AG04449 (cell line): ENCODE measurements at regions not wholly inside any gene's neighbourhood (a gene's known extent, or its start where the extent isn't known, plus 50 kb on each side); places are given as distances from the start of the nearest gene placed in this dataset.

ENCODE experiments used
- CTCF ChIA-PET: fragments of 350-600 bp; formaldehyde crosslinking; extraction: SDS; loops from one replicate; lab custom pipeline; 2021; ENCODE audit warnings: antibody characterized with exemption; lab: Yijun Ruan, JAX
- POLR2A ChIA-PET: fragments of 400-600, 350-600 bp; formaldehyde crosslinking; extraction: SDS; loops from one replicate; lab custom pipeline; 2020; ENCODE audit warnings: antibody characterized with exemption, inconsistent platforms; lab: Yijun Ruan, JAX
- DNase-seq: peaks from one replicate; pipeline ENCODE4 v3.0.0-alpha.2; 2010; ENCODE audit warnings: low read depth, low spot score
- H3K4me3 ChIP-seq: 2 replicates; pipeline ENCODE4 v1.5.1; 2011; ENCODE audit warnings: low read depth, mild to moderate bottlenecking, control low read depth, low read length
- CTCF ChIP-seq: IDR thresholded peaks from one replicate; pipeline ENCODE4 v1.5.1; 2011; ENCODE audit warnings: mild to moderate bottlenecking, moderate library complexity, low read length, control low read depth, inconsistent platforms; ENCODE audit not compliant: insufficient read depth; ENCODE audit errors: missing control alignments

GRCh38 chr1:81554108-81554507 is 246.6 kb upstream of the ADGRL2 start:
- TF ChIP-seq CTCF: no peak
- no peak overlapping the region for H3K4me3 ChIP-seq
- ChIA-PET CTCF (no interaction called here), POLR2A (no interaction called here)
- DNase-seq: no peak

GRCh38 chr1:81553503-81553902 is 247.2 kb upstream of the ADGRL2 start:
- TF ChIP-seq CTCF: no peak
- no peak for DNase-seq
- no peak overlapping the region for H3K4me3 ChIP-seq
- CTCF ChIA-PET: no interaction called here
- POLR2A ChIA-PET: no interaction called here

GRCh38 chr1:81551946-81552345 is 248.8 kb upstream of the ADGRL2 start:
- POLR2A ChIA-PET: no interaction called here
- CTCF ChIA-PET: interaction anchor here (1.2 to 6.0 kb wide), 2 partner anchors 42 to 208 kb away, joined by 4 to 102 read pairs; no protein-coding TSS in a partner anchor

GRCh38 chr1:81550753-81551152 is 250.0 kb upstream of the ADGRL2 start:
- CTCF ChIA-PET: interaction anchor here (0.6 to 6.0 kb wide), 19 partner anchors 8 to 252 kb away, joined by 3 to 102 read pairs (median 4); no protein-coding TSS in a partner anchor
- H3K4me3 ChIP-seq: no peak overlapping the region
- POLR2A ChIA-PET: no interaction called here
- no peak for TF ChIP-seq CTCF
- no peak for DNase-seq

More at GRCh38 chr1:81551946-81552345, 248.8 kb upstream of the ADGRL2 start:
- no peak for DNase-seq
- H3K4me3 ChIP-seq: no peak overlapping the region
- TF ChIP-seq CTCF: no peak

GRCh38 chr1:81549588-81550127 is 251.1 kb upstream of the ADGRL2 start:
- no peak for TF ChIP-seq CTCF
- ChIA-PET CTCF (interaction anchor here (0.7 to 6.0 kb wide), 23 partner anchors 9 to 253 kb away, joined by 3 to 102 read pairs (median 3); no protein-coding TSS in a partner anchor), POLR2A (no interaction called here)
- H3K4me3 ChIP-seq: no peak overlapping the region
- DNase-seq: no peak

- CTCF ChIA-PET: interaction anchor here (0.7 to 6.0 kb wide), 14 partner anchors 8 to 253 kb away, joined by 3 to 102 read pairs (median 3); no protein-coding TSS in a partner anchor
Measured at GRCh38 chr1:81548918-81549587, 251.7 kb upstream of the ADGRL2 start.

More at GRCh38 chr1:81548918-81549587, 251.7 kb upstream of the ADGRL2 start:
- POLR2A ChIA-PET: interaction anchor here (1.2 kb wide), 1 partner anchor 211 kb away, joined by 3 read pairs; no protein-coding TSS in a partner anchor
- no peak overlapping the region for H3K4me3 ChIP-seq
- no peak for DNase-seq
- TF ChIP-seq CTCF: no peak
